H1 (cell line): ENCODE measurements at regions not wholly inside any gene's neighbourhood (a gene's known extent, or its start where the extent isn't known, plus 50 kb on each side); places are given as distances from the start of the nearest gene placed in this dataset.

Experiments
- CTCF ChIA-PET: fragments of 300-600 bp; sonication (Branson Sonifier 250); formaldehyde crosslinking; loops from one replicate; lab custom pipeline; 2021; ENCODE audit not compliant: partially characterized antibody; lab: Charles Lee
- POLR2A ChIA-PET: fragments of 300-600 bp; sonication (Branson Sonifier 250); formaldehyde crosslinking; loops from one replicate; lab custom pipeline; 2021; ENCODE audit warnings: inconsistent platforms; ENCODE audit not compliant: partially characterized antibody; lab: Charles Lee
- DNase-seq, 2 experiments: peaks; one replicate each; pipeline versions ENCODE4 v3.0.0 to v3.0.0-alpha.2; 2010 to 2022; ENCODE audit warnings: low spot score in 2 of 2, low read depth in 1 of 2, mixed read lengths in 1 of 2
- FAIRE-seq: peaks from 2 replicates; lab custom pipeline; 2011; peaks lifted over from hg19 to GRCh38; lab: Jason Lieb, UNC
- H2AFZ ChIP-seq: 2 replicates; pipeline ENCODE4 v1.8.1; 2012; ENCODE audit warnings: low read length, inconsistent platforms
- H2AK5ac ChIP-seq: 2 replicates; pipeline ENCODE4 v1.6.1; 2013; ENCODE audit warnings: low read depth, low read length
- H2BK120ac ChIP-seq: replicated peaks from 2 replicates; pipeline ENCODE3; 2013; ENCODE audit warnings: low read depth, low read length, inconsistent platforms
- H2BK12ac ChIP-seq: 2 replicates; pipeline ENCODE4 v1.6.1; 2013; ENCODE audit warnings: low read depth, low read length
- H2BK15ac ChIP-seq: 2 replicates; pipeline ENCODE4 v1.6.1; 2013; ENCODE audit warnings: low read length
- H2BK20ac ChIP-seq: 2 replicates; pipeline ENCODE4 v1.6.1; 2013; ENCODE audit warnings: low read length
- H2BK5ac ChIP-seq: 2 replicates; pipeline ENCODE4 v1.6.1; 2013; ENCODE audit warnings: low read depth, low read length
- H3K14ac ChIP-seq: 2 replicates; pipeline ENCODE4 v1.6.1; 2013; ENCODE audit warnings: inconsistent platforms; ENCODE audit not compliant: insufficient read length
- H3K18ac ChIP-seq: 2 replicates; pipeline ENCODE4 v1.6.1; 2013; ENCODE audit warnings: low read length; ENCODE audit errors: extremely low read depth
- H3K23ac ChIP-seq: 2 replicates; pipeline ENCODE4 v1.6.1; 2013; ENCODE audit warnings: inconsistent platforms; ENCODE audit not compliant: insufficient read length
- H3K23me2 ChIP-seq: 2 replicates; pipeline ENCODE4 v1.6.1; 2013; ENCODE audit warnings: low read depth, low read length
- H3K27ac ChIP-seq: 2 replicates; pipeline ENCODE4 v1.6.1; 2011; ENCODE audit warnings: low read depth, low read length, inconsistent platforms
- H3K27me3 ChIP-seq, 4 experiments: replicated peaks in 1 of 4; 1 replicate in 1 of 4; 2 replicates in 3 of 4; pipeline versions ENCODE4 v1.6.1 to v1.8.1; 2011 to 2013; ENCODE audit warnings: low read length in 3 of 4, mild to moderate bottlenecking in 3 of 4, inconsistent platforms in 2 of 4, mixed read lengths in 2 of 4, moderate library complexity in 1 of 4; ENCODE audit not compliant: control insufficient read depth in 3 of 4, insufficient read depth in 3 of 4; ENCODE audit errors: extremely low read depth in 1 of 4
- H3K36me3 ChIP-seq, 4 experiments: 2 replicates each; pipeline versions ENCODE4 v1.6.1 to v1.8.1; 2011 to 2013; ENCODE audit warnings: mild to moderate bottlenecking in 4 of 4, low read length in 3 of 4, moderate library complexity in 2 of 4, control low read depth in 1 of 4, inconsistent platforms in 1 of 4; ENCODE audit not compliant: insufficient read depth in 4 of 4, control insufficient read depth in 2 of 4
- H3K4ac ChIP-seq: replicated peaks from 2 replicates; pipeline ENCODE3; 2013; ENCODE audit warnings: low read length, low read depth, mixed read lengths, inconsistent platforms; ENCODE audit not compliant: insufficient read length
- H3K4me1 ChIP-seq, 4 experiments: replicated peaks in 1 of 4; 1 replicate in 1 of 4; 2 replicates in 3 of 4; pipeline versions ENCODE4 v1.6.1 to v1.8.1; 2011 to 2013; ENCODE audit warnings: low read length in 3 of 4, inconsistent platforms in 2 of 4, mixed read lengths in 1 of 4; ENCODE audit not compliant: insufficient read depth in 4 of 4, control insufficient read depth in 3 of 4
- H3K4me2 ChIP-seq, 2 experiments: 2 replicates each; pipeline versions ENCODE4 v1.6.1 to v1.8.1; 2011 to 2013; ENCODE audit warnings: low read depth in 2 of 2, low read length in 2 of 2, control low read depth in 1 of 2, inconsistent platforms in 1 of 2, mild to moderate bottlenecking in 1 of 2; ENCODE audit not compliant: insufficient read depth in 1 of 2
- H3K4me3 ChIP-seq, 4 experiments: fragments of 200-600, 300-600 bp in 1 of 4; sonication (generic), shearing (Covaris generic), sonication (Bioruptor Twin) in 1 of 4; 2 replicates each; pipeline versions ENCODE4 v1.5.1 to v1.8.1; 2011 to 2016; ENCODE audit warnings: low read length in 4 of 4, low read depth in 3 of 4, control low read depth in 2 of 4, inconsistent platforms in 2 of 4, mild to moderate bottlenecking in 2 of 4, mixed read lengths in 1 of 4, moderate library complexity in 1 of 4; ENCODE audit not compliant: insufficient read depth in 2 of 4; ENCODE audit errors: extremely low read depth in 1 of 4
- H3K56ac ChIP-seq: replicated peaks from 2 replicates; pipeline ENCODE3; 2013; ENCODE audit warnings: low read depth, mild to moderate bottlenecking, mixed read lengths, low read length, inconsistent platforms; ENCODE audit not compliant: insufficient read length
- H3K79me1 ChIP-seq: 2 replicates; pipeline ENCODE4 v1.6.1; 2013; ENCODE audit warnings: low read depth, low read length, control low read depth
- H3K79me2 ChIP-seq, 2 experiments: 2 replicates each; pipeline versions ENCODE4 v1.6.1 to v1.8.1; 2012 to 2013; ENCODE audit warnings: low read length in 2 of 2, mild to moderate bottlenecking in 2 of 2, inconsistent platforms in 1 of 2; ENCODE audit not compliant: insufficient read depth in 2 of 2, control insufficient read depth in 1 of 2
- H3K9ac ChIP-seq, 4 experiments: replicated peaks in 1 of 4; 1 replicate in 1 of 4; 2 replicates in 3 of 4; pipeline versions ENCODE4 v1.6.1 to v1.8.1; 2011 to 2013; ENCODE audit warnings: low read depth in 3 of 4, low read length in 3 of 4, control low read depth in 2 of 4, mild to moderate bottlenecking in 2 of 4, moderate library complexity in 2 of 4, inconsistent platforms in 1 of 4; ENCODE audit errors: extremely low read depth in 1 of 4
- H3K9me3 ChIP-seq, 2 experiments: 2 replicates each; pipeline versions ENCODE4 v1.6.1 to v1.8.1; 2012 to 2013; ENCODE audit warnings: mild to moderate bottlenecking in 2 of 2, moderate library complexity in 2 of 2, control low read depth in 1 of 2, inconsistent platforms in 1 of 2, low read depth in 1 of 2, low read length in 1 of 2, mixed read lengths in 1 of 2; ENCODE audit not compliant: insufficient read depth in 2 of 2
- H4K20me1 ChIP-seq, 2 experiments: replicated peaks in 1 of 2; 2 replicates each; pipeline versions ENCODE3 to v1.8.1; 2011 to 2013; ENCODE audit warnings: inconsistent platforms in 2 of 2, low read length in 2 of 2, mild to moderate bottlenecking in 1 of 2; ENCODE audit not compliant: insufficient read depth in 2 of 2, control insufficient read depth in 1 of 2
- H4K5ac ChIP-seq: 2 replicates; pipeline ENCODE4 v1.6.1; 2013; ENCODE audit warnings: low read length, low read depth, mixed read lengths, inconsistent platforms; ENCODE audit not compliant: insufficient read length
- H4K8ac ChIP-seq: 2 replicates; pipeline ENCODE4 v1.8.0; 2013; ENCODE audit warnings: mild to moderate bottlenecking, moderate library complexity, low read length, inconsistent platforms; ENCODE audit not compliant: insufficient read depth; ENCODE audit errors: extremely low read depth
- H4K91ac ChIP-seq: replicated peaks from 2 replicates; pipeline ENCODE3; 2013; ENCODE audit warnings: low read length, mixed read lengths, inconsistent platforms; ENCODE audit not compliant: insufficient read length
- BACH1 ChIP-seq: IDR thresholded peaks from 2 replicates; pipeline ENCODE4 v1.6.1; 2012; ENCODE audit warnings: low read length, improper control_type of control experiment
- CBX5 ChIP-seq: fragments of 300-800, 300-1000 bp; sonication (generic); IDR thresholded peaks from 2 replicates; pipeline ENCODE4 v1.7.1; 2016; ENCODE audit warnings: antibody characterized with exemption, low read length, low read depth
- CBX8 ChIP-seq: fragments of 300-800, 300-1000 bp; sonication (generic); IDR thresholded peaks from 2 replicates; pipeline ENCODE4 v1.7.1; 2016; ENCODE audit warnings: low read depth, low read length, borderline replicate concordance
- CEBPB ChIP-seq: IDR thresholded peaks from 2 replicates; pipeline ENCODE4 v1.6.1; 2012; ENCODE audit warnings: low read depth, low read length
- CREB1 ChIP-seq: IDR thresholded peaks from 2 replicates; pipeline ENCODE4 v1.6.1; 2012; ENCODE audit warnings: inconsistent platforms
- E2F6 ChIP-seq: IDR thresholded peaks from 2 replicates; pipeline ENCODE4 v1.6.1; 2012; ENCODE audit warnings: inconsistent platforms
- FOSL1 ChIP-seq: IDR thresholded peaks from 2 replicates; pipeline ENCODE4 v1.6.1; 2011; ENCODE audit warnings: mild to moderate bottlenecking, low read depth, low read length, moderate library complexity; ENCODE audit not compliant: insufficient read depth
- GABPA ChIP-seq: IDR thresholded peaks from 2 replicates; pipeline ENCODE4 v1.6.1; 2011; ENCODE audit warnings: mild to moderate bottlenecking, low read length, moderate library complexity, borderline replicate concordance; ENCODE audit not compliant: insufficient read depth
- GTF2F1 ChIP-seq: IDR thresholded peaks from 2 replicates; pipeline ENCODE4 v1.6.1; 2012; ENCODE audit warnings: low read depth, low read length, improper control_type of control experiment, borderline replicate concordance
- JUN ChIP-seq: IDR thresholded peaks from 2 replicates; pipeline ENCODE4 v1.6.1; 2011; ENCODE audit warnings: low read depth, mild to moderate bottlenecking, improper control_type of control experiment, low read length
- JUND ChIP-seq: IDR thresholded peaks from 2 replicates; pipeline ENCODE4 v1.6.1; 2011; ENCODE audit warnings: mild to moderate bottlenecking, improper control_type of control experiment, low read length
- MAX ChIP-seq: IDR thresholded peaks from 2 replicates; pipeline ENCODE4 v1.6.1; 2012; ENCODE audit warnings: inconsistent platforms
- RFX5 ChIP-seq: IDR thresholded peaks from 2 replicates; pipeline ENCODE4 v1.6.1; 2011; ENCODE audit warnings: low read depth, low read length, improper control_type of control experiment, borderline replicate concordance
- SIN3A ChIP-seq, 2 experiments: IDR thresholded peaks in 1 of 2; conservative IDR thresholded peaks in 1 of 2; 2 replicates each; pipeline ENCODE4 v1.6.1; 2011 to 2012; ENCODE audit warnings: low read length in 2 of 2, improper control_type of control experiment in 1 of 2, low read depth in 1 of 2, mild to moderate bottlenecking in 1 of 2
- SP2 ChIP-seq: IDR thresholded peaks from 2 replicates; pipeline ENCODE4 v1.6.1; 2012; ENCODE audit warnings: mild to moderate bottlenecking, low read length, inconsistent platforms
- WGBS, 2 experiments: shearing (Covaris generic) in 1 of 2; methylation state at CpG; one replicate each; pipeline versions ENCODE4 v1.1.6 to v1.1.7; 2013 to 2015; ENCODE audit warnings: low lambda C conversion rate in 2 of 2, mixed read lengths in 2 of 2, inconsistent platforms in 1 of 2, low coverage in 1 of 2, missing lambda C conversion rate in 1 of 2; ENCODE audit not compliant: insufficient replicate concordance in 2 of 2, insufficient coverage in 1 of 2, insufficient read length in 1 of 2; ENCODE audit errors: extremely low coverage in 1 of 2, missing lambda C conversion rate in 1 of 2; 5-methylcytosine and 5-hydroxymethylcytosine counted together

- Histone ChIP-seq H3K27ac (no peak overlapping the region), H3K14ac (no peak overlapping the region), H3K27me3 (no peaks in the 10 kb centered on the region), H2BK15ac (no peak overlapping the region), H3K79me1 (no peaks in the 10 kb centered on the region), H3K9ac (no peak overlapping the region), H3K36me3 (no peaks in the 10 kb centered on the region), H4K5ac (no peak overlapping the region), H3K56ac (no peak overlapping the region), H3K4me2 (no peak overlapping the region), H2BK20ac (no peak overlapping the region), H3K4ac (no peak overlapping the region), H2AK5ac (no peak overlapping the region), H3K18ac (no peak overlapping the region), H3K23ac (no peak overlapping the region), H3K4me3 (no peak overlapping the region), H2BK5ac (no peak overlapping the region), H3K9me3 (peaks cover 0 to 5% of the 10 kb centered on the region in 2 experiments; a peak in 1 of 4 replicates), H4K20me1 (no peaks in the 10 kb centered on the region), H4K91ac (no peak overlapping the region), H3K23me2 (no peaks in the 10 kb centered on the region), H2AFZ (no peak overlapping the region; the same call in 1 of the 2 replicates), H3K4me1 (no peaks in the 10 kb centered on the region; a peak in 1 of 7 replicates), H2BK12ac (no peak overlapping the region), H3K79me2 (no peaks in the 10 kb centered on the region), H4K8ac (no peak overlapping the region), H2BK120ac (no peak overlapping the region)
- ChIA-PET CTCF (interaction anchor here (0.9 to 2.5 kb wide), 2 partner anchors 42 to 100 kb away, joined by 3 to 8 read pairs; no protein-coding TSS in a partner anchor), POLR2A (no interaction called here)
- DNase-seq (no peak), FAIRE-seq (no peak)
- WGBS, 2 experiments, result 78% methylated on average over 6 of the region's 6 CpGs; no CpG with 5 or more reads in 1 of the 2 experiments
- no peak for TF ChIP-seq CBX5
- no peak for TF ChIP-seq FOSL1
- no peak for TF ChIP-seq CEBPB
- TF ChIP-seq SP2, result no peak
- no peak for TF ChIP-seq SIN3A (conservative IDR thresholded peaks at IDR 0.05 in 1 of 2, IDR thresholded peaks at IDR 0.05 in 1 of 2; ENCODE audit: low read depth in 1 of 2, low read length in 2 of 2)
- no peak for TF ChIP-seq JUND
- TF ChIP-seq CBX8, result no peak
- no peak for TF ChIP-seq E2F6
- no peak for TF ChIP-seq BACH1
- TF ChIP-seq GABPA, result no peak
- TF ChIP-seq JUN, result no peak
- no peak for TF ChIP-seq MAX
- no peak for TF ChIP-seq RFX5
- TF ChIP-seq CREB1, result no peak
- TF ChIP-seq GTF2F1, result no peak
Observed at GRCh38 chr21:33155422-33155821, 74.3 kb upstream of the IFNAR2 start.
